PC-3 (cell line): ENCODE measurements at regions not wholly inside any gene's neighbourhood (a gene's known extent, or its start where the extent isn't known, plus 50 kb on each side); places are given as distances from the start of the nearest gene placed in this dataset.

Source experiments
- ATAC-seq: fragments of 200-7000 bp; cut with Tn5 transposase; 2 replicates; pipeline ENCODE4 v1.9.1; 2020; ENCODE audit warnings: mild to moderate bottlenecking, moderate library complexity
- BruUV-seq: library from RNA; stranded (reverse); fragments of 400-500 nt; replicated peaks from 2 replicates; lab custom pipeline; 2021; lab: Mats Ljungman, UMichigan
- CTCF ChIA-PET: fragments of 300-600 bp; sonication (Branson Sonifier 250); formaldehyde crosslinking; loops from one replicate; lab custom pipeline; 2022; ENCODE audit warnings: antibody characterized with exemption; lab: Charles Lee
- POLR2A ChIA-PET: fragments of 300-600 bp; sonication (Branson Sonifier 250); formaldehyde crosslinking; loops from one replicate; lab custom pipeline; 2022; ENCODE audit warnings: antibody characterized with exemption; ENCODE audit not compliant: unreplicated experiment; lab: Charles Lee
- DNase-seq: peaks from one replicate; pipeline ENCODE4 v3.0.0-alpha.2; 2015
- H2AFZ ChIP-seq: fragments of 300-600 bp; sonication (generic); 2 replicates; pipeline ENCODE4 v1.6.0; 2016; ENCODE audit warnings: antibody characterized with exemption, low read length
- H3F3A ChIP-seq: fragments of 300-600 bp; sonication (generic); one replicate; pipeline ENCODE4 v1.6.0; 2017; ENCODE audit warnings: antibody characterized with exemption, low read length, control low read depth, mild to moderate bottlenecking; ENCODE audit not compliant: unreplicated experiment
- H3K27ac ChIP-seq: fragments of 300-600 bp; sonication (generic); 2 replicates; pipeline ENCODE4 v1.5.1; 2016; ENCODE audit warnings: mild to moderate bottlenecking, low read length
- H3K27me3 ChIP-seq: fragments of 300-600 bp; sonication (generic); 2 replicates; pipeline ENCODE4 v1.6.1; 2016; ENCODE audit warnings: low read length, mixed read lengths
- H3K36me3 ChIP-seq: fragments of 300-600 bp; sonication (generic); 2 replicates; pipeline ENCODE4 v1.6.1; 2016; ENCODE audit warnings: low read depth, mixed run types, low read length, mixed read lengths
- H3K4me1 ChIP-seq: fragments of 300-600 bp; sonication (generic); 2 replicates; pipeline ENCODE4 v1.5.1; 2016; ENCODE audit warnings: low read length; ENCODE audit not compliant: insufficient read depth
- H3K4me2 ChIP-seq: fragments of 300-600 bp; sonication (generic); 2 replicates; pipeline ENCODE4 v1.6.0; 2016; ENCODE audit warnings: low read length
- H3K4me3 ChIP-seq: fragments of 300-600 bp; sonication (generic); 2 replicates; pipeline ENCODE4 v1.5.1; 2016; ENCODE audit warnings: mild to moderate bottlenecking, low read length, mixed read lengths
- H3K79me2 ChIP-seq: fragments of 300-600 bp; sonication (generic); 2 replicates; pipeline ENCODE4 v1.6.1; 2017; ENCODE audit warnings: low read length, mixed read lengths
- H3K9ac ChIP-seq: fragments of 300-600 bp; sonication (generic); 2 replicates; pipeline ENCODE4 v1.6.0; 2016; ENCODE audit warnings: mild to moderate bottlenecking, low read length
- H3K9me2 ChIP-seq: fragments of 300-600 bp; sonication (generic); replicated peaks from 2 replicates; pipeline ENCODE4 v1.6.1; 2016; ENCODE audit warnings: mixed run types, low read length, mixed read lengths
- H3K9me3 ChIP-seq: fragments of 300-600 bp; sonication (generic); 2 replicates; pipeline ENCODE4 v1.6.1; 2016; ENCODE audit warnings: low read length, mixed read lengths
- H4K20me1 ChIP-seq: fragments of 300-600 bp; sonication (generic); 2 replicates; pipeline ENCODE4 v1.6.1; 2016; ENCODE audit warnings: low read length, mixed read lengths
- CTCF ChIP-seq: fragments of 300-600 bp; sonication (generic); conservative IDR thresholded peaks from 2 replicates; pipeline ENCODE4 v1.5.1; 2017; ENCODE audit warnings: antibody characterized with exemption, low read depth, mild to moderate bottlenecking, low read length
- EZH2 ChIP-seq: fragments of 300-600 bp; sonication (generic); IDR thresholded peaks from one replicate; pipeline ENCODE4 v1.6.1; 2017; ENCODE audit warnings: antibody characterized with exemption, mild to moderate bottlenecking, low read length; ENCODE audit not compliant: unreplicated experiment
- EZH2phosphoT487 ChIP-seq: fragments of 300-600 bp; sonication (generic); IDR thresholded peaks from 2 replicates; pipeline ENCODE4 v1.6.1; 2018; ENCODE audit warnings: mild to moderate bottlenecking, antibody characterized with exemption, low read length, borderline replicate concordance
- intact Hi-C: fragments of 100-400 bp; cut with micrococcal nuclease; formaldehyde crosslinking; loops from 2 replicates; pipeline ENCODE4 v1.9.0; 2023

DNA sequence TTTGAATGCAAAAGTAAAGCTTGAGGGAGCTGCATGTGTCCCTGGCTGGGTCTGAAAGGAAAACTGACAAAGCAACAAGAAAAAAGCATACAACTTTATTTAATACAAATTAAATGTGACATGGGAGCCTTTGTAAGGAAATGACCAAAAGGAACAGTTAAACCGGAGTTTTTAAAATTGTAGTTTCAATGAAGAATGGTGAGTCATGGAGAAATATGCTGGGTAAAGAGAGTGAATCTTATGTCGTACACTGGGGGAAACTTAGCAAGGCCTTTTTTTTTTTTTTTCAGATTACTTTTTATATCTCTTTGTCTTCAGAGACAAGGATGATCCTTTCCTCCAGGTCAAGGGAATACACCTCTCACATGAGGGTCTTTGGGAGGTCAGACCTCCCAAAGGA, 50.1 kb upstream of the FBXL17 start:
- peak overlapping the region; percentile 14 for H3K4me2 ChIP-seq

More for the DNA sequence above, 50.1 kb upstream of the FBXL17 start:
- no peak for TF ChIP-seq EZH2
- no peak for TF ChIP-seq EZH2phosphoT487
- TF ChIP-seq CTCF: no peak
- intact Hi-C loops: no loop called here
- Histone ChIP-seq H3K36me3 (no peaks in the 10 kb centered on the region), H3K27ac (no peak overlapping the region), H3K9me3 (no peaks in the 10 kb centered on the region), H2AFZ (peak overlapping the region; percentile 54), H3K9me2 (no peaks in the 10 kb centered on the region), H3K4me3 (no peak overlapping the region), H3K79me2 (no peaks in the 10 kb centered on the region), H3F3A (no peaks in the 10 kb centered on the region), H3K9ac (no peak overlapping the region), H3K4me1 (peaks cover 16% of the 10 kb centered on the region), H3K27me3 (no peaks in the 10 kb centered on the region), H4K20me1 (no peaks in the 10 kb centered on the region)
- DNase-seq: peak; percentile 61
- ChIA-PET CTCF (no interaction called here), POLR2A (interaction anchor here (0.6 kb wide), 2 partner anchors 10 to 1427 kb away, joined by 4 to 10 read pairs; no protein-coding TSS in a partner anchor)
- ATAC-seq: peak; percentile 75
- no TSS peak for BruUV-seq
